Left hindlimb (tissue), 1 donor: ENCODE measurements at regions not wholly inside any gene's neighbourhood (a gene's known extent, or its start where the extent isn't known, plus 50 kb on each side); places are given as distances from the start of the nearest gene placed in this dataset.

Experiments
- DNase-seq: peaks from one replicate; pipeline ENCODE4 v3.0.0-alpha.2; 2018

DNA sequence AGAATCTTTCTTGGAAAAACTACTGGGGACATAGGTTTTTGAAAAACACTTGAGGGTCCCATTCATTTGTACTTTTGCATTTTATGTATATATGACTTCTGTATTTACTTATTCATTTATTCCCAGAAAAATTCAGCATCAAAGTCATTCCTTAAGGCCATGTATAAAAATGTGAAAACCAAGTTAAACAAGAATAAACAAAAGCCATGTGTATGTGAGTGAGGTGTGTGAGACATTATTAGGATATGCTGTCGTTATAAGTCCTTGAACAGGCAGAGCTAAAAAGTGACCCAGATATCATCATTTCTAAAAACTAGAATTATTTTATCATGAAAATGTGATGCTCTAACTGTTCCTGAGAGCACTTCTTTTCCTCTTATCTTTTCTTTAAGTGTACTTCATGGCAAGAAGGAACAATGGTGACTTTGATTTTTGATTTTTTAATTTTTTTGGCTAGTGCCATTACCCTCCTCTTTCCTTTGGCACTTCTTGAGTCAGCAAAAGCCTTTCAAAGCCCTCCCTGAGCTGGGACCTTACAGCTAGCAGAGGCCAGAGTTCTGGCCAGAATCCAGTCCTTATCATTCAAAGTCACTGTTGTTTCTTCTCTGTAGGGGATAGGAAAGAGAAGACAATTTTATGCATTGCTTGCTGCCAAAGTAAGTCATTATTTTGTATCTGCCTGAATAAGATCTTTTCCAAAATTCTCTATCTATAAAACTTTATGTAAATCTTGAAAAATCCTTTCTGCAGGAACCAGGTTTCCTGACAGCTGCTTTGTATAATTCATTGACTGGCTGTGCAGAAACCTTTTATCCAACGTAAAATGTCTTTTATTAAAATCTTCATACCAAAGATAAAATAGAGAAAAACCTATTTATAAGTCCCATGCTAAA, 419.7 kb upstream of the PRICKLE1 start:
- DNase-seq = no peak

DNA sequence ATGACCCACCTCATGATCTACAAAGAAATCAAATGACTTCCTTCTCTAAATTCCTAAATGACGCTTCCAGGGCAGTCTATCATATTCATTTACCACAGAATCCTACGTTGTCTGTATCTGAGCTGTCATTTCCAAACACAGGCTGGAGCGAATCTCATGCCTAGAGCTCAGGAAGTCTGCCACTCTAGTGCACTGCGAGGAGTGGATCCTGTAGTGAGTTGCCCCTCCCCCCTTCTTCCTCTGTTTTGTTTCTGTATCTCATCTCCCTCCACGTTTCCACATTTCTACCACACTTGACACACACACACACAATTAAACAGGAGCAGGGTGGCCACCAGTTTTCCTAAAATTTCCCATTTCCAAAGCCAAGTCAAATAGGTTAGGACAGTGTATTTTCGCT, 415.4 kb upstream of the PRICKLE1 start:
- DNase-seq = no peak

DNA sequence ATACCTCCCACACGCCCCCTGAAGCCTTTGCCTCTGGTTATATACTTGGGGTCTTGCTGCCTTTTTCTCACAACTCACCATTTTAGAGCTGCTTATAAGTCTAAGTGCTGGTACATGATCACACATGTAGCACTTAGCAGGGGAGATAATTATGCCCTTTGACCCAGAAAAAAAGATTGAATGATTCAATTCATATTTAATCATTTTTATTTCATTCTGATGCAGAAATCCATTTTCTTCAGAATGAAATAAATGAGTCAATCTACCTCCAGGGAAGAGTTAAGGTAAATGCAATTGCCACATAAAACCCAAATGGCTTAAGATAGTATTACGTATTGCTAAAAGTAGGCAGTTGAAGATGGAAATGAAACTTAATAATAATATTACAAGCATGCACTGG, 414.6 kb upstream of the PRICKLE1 start:
- DNase-seq = no peak

DNA sequence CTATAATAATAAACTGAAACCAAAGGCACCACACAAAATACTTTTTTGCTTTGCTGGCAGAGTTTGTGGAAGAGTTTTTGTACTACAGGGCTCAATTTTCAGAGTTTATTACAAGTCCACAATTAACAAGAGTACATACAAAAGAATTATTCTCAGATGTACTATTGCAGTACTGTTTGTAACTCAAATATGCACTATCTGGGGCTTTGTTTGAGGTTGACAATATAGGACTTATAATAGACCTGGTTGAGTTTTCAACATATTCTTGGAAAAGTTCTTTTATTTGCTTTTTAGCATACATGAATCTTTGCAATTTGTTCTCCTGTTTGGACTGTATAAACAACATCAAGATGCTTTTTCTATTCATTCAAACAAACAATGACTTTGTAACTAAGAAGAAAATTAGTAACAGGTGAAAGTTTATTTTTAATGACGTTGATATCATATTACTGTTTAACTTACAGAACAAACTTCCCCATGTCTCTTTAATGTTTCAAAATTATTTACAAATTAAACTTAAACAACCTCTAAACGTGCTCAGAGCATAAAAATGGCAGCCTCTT, 407.4 kb upstream of the PRICKLE1 start:
- no peak for DNase-seq

DNA sequence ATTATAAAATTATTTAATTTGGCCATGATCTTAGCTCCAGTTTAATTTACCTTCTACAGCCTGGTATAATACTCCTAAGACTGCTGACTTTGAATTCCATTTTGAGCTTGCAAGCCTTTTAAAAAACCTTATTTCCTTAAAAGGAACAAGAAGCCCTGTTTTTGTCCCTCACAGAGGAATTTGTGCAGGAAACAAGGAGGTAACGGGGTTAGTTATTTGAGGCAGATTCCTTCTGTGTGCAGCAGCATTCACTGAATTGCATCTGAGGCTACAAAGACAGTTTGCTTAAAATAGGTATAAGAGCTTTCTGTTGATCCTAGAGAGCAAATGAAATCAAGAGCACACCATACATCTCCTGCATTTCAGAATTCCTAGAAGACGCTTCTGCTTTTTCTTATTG, 403.3 kb upstream of the PRICKLE1 start:
- no peak for DNase-seq

DNA sequence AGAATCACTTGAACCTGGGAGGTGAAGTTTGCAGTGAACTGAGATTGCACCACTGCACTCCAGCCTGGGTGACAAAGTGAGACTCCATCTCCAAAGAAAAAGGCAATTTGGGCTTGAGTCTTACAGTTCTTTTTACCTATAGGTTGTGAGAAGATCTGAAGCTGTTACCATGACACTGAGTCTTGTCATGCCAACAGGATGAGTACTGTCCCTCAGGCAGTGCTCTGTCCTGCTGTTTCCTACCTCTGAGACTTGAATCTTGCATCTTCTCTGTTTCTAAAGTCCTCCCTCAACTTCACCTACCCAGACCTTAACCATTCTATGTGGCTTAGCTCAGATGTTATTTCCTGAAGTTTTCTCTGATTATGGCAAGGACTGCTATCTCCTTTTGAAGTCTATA, 400.8 kb upstream of the PRICKLE1 start:
- DNase-seq = no peak

DNA sequence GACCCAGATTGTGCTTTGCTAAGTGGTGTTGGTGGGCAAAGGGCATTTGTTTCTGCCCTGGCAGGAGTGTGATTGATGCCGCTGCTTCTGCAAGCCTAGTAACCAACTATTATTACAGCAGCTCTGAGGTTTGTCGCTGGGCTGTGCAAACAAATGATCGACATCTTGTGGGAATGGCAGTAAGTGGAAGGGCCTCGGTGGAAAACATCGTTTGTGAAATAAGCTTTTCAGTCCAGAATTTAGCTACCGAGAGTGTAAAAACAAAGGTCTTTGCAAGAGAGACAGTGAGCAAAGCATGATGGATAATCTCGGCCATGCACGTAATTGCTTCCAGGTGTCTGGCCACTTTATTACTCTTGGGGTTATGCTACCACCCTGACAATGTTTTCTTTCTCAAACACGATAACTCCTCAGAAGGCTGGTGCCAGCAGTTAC, 397.7 kb upstream of the PRICKLE1 start:
- DNase-seq = peak; percentile 36

DNA sequence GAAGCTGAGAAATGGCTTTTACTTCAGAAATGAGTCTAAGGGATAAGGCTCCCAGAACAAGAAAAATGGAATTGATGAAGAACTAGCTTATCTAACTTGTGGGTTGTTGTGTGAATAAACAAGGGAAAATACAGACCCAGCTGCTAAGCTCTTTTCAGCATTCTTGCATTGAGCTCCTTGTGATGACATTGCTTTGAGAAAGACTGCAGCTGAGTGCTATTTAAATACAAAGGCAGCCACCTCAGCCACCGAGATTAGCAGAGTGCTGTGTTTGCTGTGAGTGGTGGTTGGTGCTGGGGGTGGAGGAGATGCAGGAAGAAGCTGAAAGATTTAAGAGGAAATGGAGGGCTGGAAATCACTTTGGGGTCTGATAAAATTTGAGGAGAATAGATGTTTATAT, 396.0 kb upstream of the PRICKLE1 start:
- DNase-seq = no peak

DNA sequence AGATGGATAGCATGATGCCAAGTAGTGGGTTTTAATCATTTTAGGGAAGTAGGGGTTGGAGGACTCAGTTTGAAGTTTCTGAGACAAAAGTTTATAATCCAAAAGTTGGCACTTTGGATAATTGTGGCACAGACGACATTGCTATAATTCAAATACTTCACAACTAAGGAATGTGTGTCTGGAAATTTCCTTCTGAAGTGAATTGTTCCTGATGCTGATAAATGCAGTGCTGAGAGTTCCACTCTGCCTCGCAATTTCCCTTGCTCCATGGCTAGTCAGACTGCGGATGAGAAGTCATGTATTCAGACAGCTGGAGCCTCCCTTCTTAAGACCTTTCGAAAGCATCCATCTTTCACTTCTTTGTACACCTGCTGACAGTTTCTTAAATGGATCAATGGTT, 393.3 kb upstream of the PRICKLE1 start:
- no peak for DNase-seq

DNA sequence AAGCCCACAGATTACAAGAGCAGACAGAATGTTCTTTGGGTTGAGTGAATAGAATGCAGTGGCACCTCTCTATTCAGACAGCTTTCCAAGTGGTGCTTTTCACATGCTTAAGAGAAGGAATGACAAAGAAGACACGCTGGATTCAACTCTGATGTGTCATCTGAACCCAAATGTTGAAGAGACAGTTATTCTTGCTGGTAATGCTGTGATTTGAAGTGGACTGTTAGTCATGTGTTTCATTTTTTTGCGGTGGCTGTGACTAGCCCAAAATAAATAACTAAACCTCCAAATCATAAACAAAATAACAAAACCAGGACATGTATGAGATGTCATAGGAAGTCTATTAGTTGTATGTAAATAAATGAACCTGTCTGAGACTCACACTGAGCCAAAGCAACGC, 391.8 kb upstream of the PRICKLE1 start:
- DNase-seq = no peak

DNA sequence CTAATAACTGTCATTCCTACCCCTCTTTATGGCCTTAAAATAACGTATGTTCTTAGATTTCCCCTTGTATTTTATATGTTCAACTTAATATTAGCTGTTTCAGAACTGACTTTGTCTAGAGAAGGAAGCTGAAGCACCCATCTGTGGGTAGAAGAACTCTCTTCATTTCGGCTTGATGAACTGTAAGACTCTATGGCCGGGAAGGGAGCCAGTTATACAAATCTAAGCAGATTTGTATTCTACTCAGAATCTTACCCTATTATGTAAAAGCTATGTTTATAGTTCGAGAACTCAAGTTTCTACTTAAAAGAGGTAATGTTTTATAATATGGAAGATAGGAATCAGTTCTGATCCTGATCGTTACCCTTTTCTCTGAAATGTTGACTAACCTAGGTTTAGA, 390.9 kb upstream of the PRICKLE1 start:
- DNase-seq = no peak

DNA sequence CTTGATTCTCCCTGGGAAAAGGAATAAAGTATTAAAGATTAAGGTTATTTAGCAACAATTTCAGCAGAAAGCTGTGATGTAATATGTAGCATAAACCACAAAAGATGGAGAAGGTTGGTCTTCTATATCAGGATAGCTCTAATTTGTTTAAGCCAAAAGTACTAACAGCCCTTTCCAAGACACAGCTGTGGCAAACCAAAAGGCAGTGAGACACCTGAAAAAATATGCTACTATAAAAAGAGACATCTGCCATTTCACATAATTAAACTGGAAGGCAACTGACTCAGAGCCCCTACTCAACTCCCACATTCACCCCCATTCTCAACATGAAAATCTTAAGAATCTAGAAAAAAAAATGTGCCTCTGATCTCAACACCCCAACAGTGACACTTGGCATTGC, 390.2 kb upstream of the PRICKLE1 start:
- no peak for DNase-seq

DNA sequence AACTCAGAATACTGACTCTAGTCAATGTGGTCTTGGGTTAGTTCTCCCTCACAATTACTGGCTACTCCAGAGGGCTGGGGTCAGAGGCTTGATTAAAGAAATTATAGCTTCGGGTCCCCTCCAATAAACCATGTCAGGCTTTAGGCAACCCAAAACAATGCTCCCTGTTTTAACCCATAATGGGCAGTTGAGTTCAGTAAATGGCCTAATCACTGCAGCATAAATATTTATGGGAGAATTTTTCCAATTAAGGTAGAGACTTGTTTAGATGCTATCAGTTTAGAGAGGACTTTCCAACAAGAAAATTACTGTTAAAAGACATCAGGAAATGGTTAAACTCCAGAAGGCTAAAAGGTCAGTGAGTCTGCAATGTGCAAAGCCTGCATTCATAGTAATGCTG, 389.2 kb upstream of the PRICKLE1 start:
- no peak for DNase-seq

DNA sequence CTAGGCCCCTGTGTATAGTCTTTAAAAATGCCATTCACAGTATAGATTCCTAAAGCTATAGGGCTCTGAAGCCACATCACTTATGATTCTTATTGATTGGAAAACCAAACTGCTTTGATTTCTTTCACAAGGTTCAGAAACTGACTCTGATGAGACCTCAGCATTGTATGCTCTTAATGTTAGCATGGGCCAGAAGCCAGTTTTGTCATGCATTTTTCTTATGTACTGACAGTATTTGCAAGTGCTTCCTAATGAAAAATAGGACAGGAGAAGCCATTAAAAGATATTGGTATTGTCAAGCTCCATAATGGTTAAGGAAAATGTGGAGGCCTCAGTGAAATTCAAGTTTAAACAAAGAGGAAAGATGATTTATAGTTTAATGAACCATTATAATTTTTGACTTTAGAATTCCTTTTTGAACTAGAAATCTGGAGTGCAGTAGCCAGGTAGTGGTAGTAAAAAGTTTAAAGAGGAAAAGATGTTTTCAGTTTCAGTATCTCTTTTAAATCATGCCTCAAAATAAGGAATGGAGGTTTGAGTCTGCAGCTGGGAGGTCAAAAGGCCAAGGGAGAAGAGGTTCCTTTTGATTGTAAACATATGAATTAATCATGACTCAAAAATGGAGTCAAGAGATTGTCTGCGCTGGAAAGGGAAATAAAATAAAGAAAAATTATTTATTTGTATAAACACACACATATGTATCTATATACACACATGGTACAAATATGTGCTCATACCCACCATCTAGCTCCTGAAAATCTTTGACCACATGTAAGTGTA, 388.1 kb upstream of the PRICKLE1 start:
- no peak for DNase-seq

DNA sequence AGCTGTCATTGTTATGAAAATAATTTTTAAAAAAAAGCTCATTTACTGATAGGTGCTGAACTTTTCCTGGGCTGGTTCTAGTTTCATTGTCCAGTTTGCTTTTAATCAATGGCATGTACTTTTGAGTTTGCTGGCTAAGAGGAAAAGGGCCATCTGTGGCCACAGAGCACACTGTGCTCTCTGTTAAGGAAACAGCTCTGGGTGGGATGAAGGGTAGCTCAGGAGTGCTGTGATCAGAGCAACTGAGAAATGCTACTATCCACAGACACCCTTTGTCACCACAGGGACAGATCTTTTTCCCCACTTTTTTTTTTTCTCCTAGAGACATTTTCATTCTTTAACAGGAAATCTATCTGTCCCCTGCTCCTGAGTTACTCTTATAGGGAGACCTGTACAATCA, 387.1 kb upstream of the PRICKLE1 start:
- DNase-seq = no peak

DNA sequence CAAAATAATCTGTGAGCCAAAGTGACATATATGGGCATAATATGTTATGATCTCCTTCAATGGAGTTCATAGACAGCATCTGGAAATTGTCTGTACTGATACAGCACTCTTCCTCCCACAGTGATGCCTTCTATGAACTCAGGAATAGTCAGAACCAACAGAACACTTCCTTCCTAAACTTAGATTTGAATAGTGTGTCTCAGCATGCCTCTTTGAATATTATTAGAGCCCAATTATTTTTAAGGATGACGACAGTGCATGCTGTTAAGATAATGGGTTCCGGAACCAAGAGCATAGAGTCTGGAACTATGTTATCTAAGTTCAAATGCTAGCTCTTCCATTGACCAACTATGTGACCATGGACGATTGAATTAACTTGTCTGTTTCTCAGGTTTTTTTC, 386.6 kb upstream of the PRICKLE1 start:
- DNase-seq = no peak

DNA sequence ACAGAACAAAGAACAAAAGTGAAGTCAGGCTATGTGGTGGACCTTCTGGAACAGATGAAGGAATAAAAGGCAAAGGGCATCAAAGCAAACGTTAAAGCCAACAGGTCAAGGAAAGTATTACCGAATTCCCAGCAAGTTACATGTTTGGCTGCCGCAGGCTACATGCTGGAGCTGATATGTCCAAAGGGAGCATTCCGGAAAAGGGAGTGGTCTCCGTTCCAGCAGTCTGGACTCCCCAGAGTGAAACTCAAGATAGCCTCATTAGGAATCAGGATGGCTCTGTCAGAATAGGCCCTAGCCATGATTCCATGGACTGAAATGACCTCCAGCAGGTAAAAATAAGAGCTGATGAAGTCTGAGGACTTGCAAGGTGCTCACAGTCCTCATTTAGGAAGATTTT, 379.8 kb upstream of the PRICKLE1 start:
- peak; percentile 41 for DNase-seq

DNA sequence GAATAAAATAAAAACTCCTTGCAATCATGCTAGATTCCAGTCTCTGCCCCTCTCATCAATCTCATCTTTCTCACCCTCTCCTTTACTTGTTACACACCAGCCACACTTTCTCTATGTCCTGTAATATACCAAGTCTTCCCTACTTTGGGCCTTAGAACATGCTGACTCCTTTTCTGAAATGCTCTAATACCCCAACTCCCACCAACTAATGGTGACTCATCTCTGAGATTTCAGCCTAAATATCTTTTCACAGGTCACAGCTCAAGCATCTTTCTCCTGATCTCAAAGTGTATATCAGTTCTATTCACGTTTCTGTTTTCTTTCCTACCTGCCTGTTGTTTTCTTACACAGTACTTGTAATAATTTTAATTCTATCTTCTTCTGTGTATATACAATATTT, 378.9 kb upstream of the PRICKLE1 start:
- DNase-seq = no peak

DNA sequence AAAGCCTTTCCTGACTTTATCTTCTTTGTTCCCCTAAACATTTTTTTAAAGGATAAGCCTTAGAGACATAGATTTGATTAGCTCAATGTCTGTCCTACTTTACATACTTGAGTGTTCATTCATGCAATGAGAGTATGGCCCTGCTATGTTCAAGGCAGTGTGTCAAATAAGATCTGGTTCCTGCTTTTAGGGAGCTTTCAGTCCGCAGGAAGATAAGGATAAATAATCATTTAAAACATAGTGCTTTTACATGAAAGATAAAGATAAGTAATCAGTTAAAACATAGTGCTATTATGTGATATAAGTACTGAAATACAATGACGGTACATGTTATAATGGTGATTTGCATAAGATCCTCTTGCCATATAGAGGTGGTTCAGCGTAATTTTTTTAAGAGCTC, 378.3 kb upstream of the PRICKLE1 start:
- no peak for DNase-seq

DNA sequence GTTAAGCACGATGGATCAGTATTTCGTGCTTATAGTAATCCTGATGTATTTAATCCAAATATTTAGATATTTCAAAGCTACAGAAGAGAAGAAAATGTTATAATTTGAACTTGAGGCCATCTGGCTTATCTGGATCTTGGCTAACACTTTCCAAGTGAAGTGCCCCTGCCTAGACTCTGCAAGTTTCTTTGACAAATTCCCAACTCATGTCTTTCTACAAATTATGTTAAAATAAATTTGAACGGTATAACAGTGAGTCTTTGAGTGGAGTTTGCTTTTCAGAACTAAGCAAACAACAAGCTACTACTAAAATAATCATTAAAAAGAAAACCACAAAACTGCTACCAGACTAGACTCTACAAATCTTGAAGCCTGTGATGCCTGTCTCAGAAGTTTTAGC, 374.4 kb upstream of the PRICKLE1 start:
- DNase-seq = no peak

DNA sequence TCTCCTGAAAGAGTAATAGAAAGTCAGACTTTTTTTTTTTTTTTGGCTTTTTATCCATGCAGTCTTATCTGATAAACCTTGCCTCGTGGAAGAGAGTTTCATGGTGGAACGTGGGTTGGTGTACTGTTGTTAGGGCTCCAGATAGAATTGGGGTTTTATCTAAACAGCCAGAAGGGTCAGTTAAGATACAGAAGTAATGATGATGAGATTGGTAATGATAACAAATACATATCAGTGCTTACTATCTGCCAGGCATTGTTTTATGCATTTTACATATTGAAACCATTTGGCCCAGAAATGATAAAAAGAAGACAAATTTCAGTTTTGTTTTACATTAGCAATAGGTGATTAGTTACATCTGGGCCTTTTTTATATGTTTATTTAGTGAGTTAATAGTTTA, 372.8 kb upstream of the PRICKLE1 start:
- DNase-seq = no peak

DNA sequence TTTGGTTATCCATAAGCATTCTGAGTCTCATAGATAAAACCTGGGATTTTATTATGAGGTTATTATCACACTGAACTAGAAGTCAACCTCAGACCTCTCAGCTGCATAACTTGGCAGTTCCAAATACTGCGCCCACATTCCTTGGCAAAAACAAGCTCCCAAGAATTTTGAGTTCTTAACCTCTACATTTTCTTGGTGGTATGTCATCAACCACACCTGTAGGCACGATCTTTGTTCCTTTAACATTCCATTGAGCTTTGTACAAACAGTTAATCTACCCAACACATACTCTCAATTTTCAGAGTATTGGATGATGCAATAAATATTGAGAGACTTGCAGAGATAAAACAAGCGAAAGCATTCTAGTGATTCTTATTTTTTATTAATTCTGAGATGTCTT, 371.8 kb upstream of the PRICKLE1 start:
- no peak for DNase-seq

DNA sequence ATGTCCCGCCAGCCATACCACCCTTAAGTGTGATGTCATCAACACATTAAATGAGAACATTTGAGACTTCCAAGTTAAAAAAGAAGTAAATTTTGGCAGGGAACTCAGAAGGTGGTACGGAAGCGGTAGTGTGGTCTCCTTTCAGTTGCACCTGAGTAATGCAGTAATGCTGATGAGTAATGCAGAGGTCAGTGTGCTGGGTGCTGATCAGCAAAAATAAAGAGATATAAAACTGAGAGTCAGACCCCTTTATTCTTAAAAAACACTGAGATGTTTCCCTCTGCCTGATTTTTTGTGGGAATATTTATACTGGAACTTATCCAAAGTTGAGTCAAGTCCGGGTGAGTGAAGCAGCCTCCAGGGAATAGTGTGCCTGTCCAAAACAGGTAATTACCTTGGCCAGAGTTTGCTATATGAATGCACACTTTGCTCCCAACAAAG, 370.6 kb upstream of the PRICKLE1 start:
- DNase-seq = no peak

DNA sequence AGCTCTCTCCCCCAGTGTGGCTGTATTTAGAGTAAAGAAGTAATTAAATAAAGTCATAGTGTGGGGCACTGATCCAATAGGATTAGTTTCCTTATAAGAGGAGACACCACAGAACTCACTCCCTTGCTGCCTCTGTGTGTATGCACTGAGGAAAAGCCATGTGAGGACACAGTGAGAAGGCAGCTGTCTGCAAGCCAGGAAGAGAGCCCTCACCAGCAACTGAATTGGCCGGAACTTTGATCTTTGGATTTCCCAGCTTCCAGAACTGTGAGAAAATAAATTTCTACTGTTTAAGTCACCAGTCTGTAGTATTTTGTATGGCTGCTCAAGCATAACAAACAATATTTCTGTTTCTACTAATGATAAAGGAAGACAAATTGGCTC, 368.7 kb upstream of the PRICKLE1 start:
- DNase-seq = no peak
